OCI-LY3 (cell line): ENCODE measurements at regions not wholly inside any gene's neighbourhood (a gene's known extent, or its start where the extent isn't known, plus 50 kb on each side); places are given as distances from the start of the nearest gene placed in this dataset.
"Not testable (repeated sequence)": the region's sequence is repeated elsewhere in the genome, so short reads cannot be mapped to it uniquely, and the experiment has no call there.

Experiments used
- H2AFZ ChIP-seq: fragments of 200-600, 300-600 bp; shearing (Covaris generic); 2 replicates; pipeline ENCODE4 v1.6.0; 2014; ENCODE audit warnings: antibody characterized with exemption, low read depth, low read length
- H3K27ac ChIP-seq: fragments of 200-600, 300-600 bp; sonication (generic); 2 replicates; pipeline ENCODE4 v1.5.1; 2014; ENCODE audit warnings: mild to moderate bottlenecking, low read length, moderate library complexity, mixed read lengths
- H3K27me3 ChIP-seq: fragments of 200-600, 300-600 bp; sonication (generic); 2 replicates; pipeline ENCODE4 v1.6.1; 2014; ENCODE audit warnings: low read depth, low read length, mixed read lengths
- H3K36me3 ChIP-seq: fragments of 200-600, 300-600 bp; sonication (generic); replicated peaks from 2 replicates; pipeline ENCODE3; 2014; ENCODE audit warnings: low read depth, low read length, mixed read lengths
- H3K4me1 ChIP-seq: fragments of 300-600, 200-600 bp; sonication (generic); 2 replicates; pipeline ENCODE4 v1.6.1; 2014; ENCODE audit warnings: low read length, mixed read lengths
- H3K4me2 ChIP-seq: fragments of 200-600, 300-600 bp; sonication (generic); 2 replicates; pipeline ENCODE4 v1.6.1; 2014; ENCODE audit warnings: low read length, mixed read lengths
- H3K4me3 ChIP-seq: fragments of 300-600, 200-600 bp; sonication (generic); 2 replicates; pipeline ENCODE4 v1.5.1; 2014; ENCODE audit warnings: antibody characterized with exemption, mild to moderate bottlenecking, low read length, moderate library complexity
- H3K79me2 ChIP-seq: fragments of 300-600, 200-600 bp; shearing (Covaris generic); 2 replicates; pipeline ENCODE4 v1.6.1; 2014; ENCODE audit warnings: mild to moderate bottlenecking, low read length, mixed read lengths
- H3K9ac ChIP-seq: fragments of 300-600, 200-600 bp; shearing (Covaris generic); 2 replicates; pipeline ENCODE4 v1.6.0; 2014; ENCODE audit warnings: mild to moderate bottlenecking, low read length, moderate library complexity
- H3K9me3 ChIP-seq: fragments of 200-600, 300-600 bp; shearing (Covaris generic); 2 replicates; pipeline ENCODE4 v1.6.1; 2014; ENCODE audit warnings: low read length, mixed read lengths; ENCODE audit not compliant: insufficient read depth
- H4K20me1 ChIP-seq: fragments of 200-600, 300-600 bp; sonication (generic); 2 replicates; pipeline ENCODE4 v1.6.1; 2016; ENCODE audit warnings: low read length, mixed read lengths; ENCODE audit not compliant: insufficient read depth
- EZH2phosphoT487 ChIP-seq: fragments of 200-600 bp; shearing (Covaris generic); IDR thresholded peaks from 2 replicates; pipeline ENCODE4 v1.6.1; 2018; ENCODE audit warnings: antibody characterized with exemption, mixed run types, low read depth
- TF ChIP-seq, protein P1 (sequence below): fragments of 200-600, 300-600 bp; sonication (generic); IDR thresholded peaks from 2 replicates; pipeline ENCODE4 v1.5.1; 2014; ENCODE audit warnings: antibody characterized with exemption, low read length, low read depth

DNA sequence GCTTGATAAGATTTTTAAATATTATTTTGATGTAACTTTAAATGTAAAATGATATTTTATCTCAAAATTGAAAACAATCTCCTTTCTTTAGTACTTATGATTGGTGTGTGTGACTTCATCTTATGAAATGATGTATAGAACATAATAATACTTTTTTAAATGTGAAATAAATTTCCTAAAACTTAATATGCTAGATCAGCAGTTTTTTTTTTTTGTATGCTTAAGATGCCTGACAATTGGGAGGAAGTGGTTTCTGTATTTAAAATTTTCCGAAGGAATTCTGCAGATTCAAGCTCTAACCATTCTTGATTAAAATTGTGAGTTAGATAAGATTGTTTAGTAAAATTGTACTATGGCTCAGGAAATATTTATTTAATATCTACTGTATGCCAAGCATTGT, 154.9 kb downstream of the KDM5D start:
- H3K79me2 ChIP-seq = peaks cover 12% of the 10 kb centered on the region
- H3K36me3 ChIP-seq = peaks cover 17% of the 10 kb centered on the region
- H3K4me2 ChIP-seq = no peak overlapping the region
- H4K20me1 ChIP-seq = no peaks in the 10 kb centered on the region
- no peaks in the 10 kb centered on the region for H3K4me1 ChIP-seq
- no peak overlapping the region for H3K27ac ChIP-seq
- no peak overlapping the region for H2AFZ ChIP-seq
- H3K9ac ChIP-seq = no peak overlapping the region
- H3K27me3 ChIP-seq = no peaks in the 10 kb centered on the region
- H3K9me3 ChIP-seq = no peaks in the 10 kb centered on the region
- H3K4me3 ChIP-seq = no peak overlapping the region
- no peak for TF ChIP-seq EZH2phosphoT487
- TF ChIP-seq, protein P1, sequence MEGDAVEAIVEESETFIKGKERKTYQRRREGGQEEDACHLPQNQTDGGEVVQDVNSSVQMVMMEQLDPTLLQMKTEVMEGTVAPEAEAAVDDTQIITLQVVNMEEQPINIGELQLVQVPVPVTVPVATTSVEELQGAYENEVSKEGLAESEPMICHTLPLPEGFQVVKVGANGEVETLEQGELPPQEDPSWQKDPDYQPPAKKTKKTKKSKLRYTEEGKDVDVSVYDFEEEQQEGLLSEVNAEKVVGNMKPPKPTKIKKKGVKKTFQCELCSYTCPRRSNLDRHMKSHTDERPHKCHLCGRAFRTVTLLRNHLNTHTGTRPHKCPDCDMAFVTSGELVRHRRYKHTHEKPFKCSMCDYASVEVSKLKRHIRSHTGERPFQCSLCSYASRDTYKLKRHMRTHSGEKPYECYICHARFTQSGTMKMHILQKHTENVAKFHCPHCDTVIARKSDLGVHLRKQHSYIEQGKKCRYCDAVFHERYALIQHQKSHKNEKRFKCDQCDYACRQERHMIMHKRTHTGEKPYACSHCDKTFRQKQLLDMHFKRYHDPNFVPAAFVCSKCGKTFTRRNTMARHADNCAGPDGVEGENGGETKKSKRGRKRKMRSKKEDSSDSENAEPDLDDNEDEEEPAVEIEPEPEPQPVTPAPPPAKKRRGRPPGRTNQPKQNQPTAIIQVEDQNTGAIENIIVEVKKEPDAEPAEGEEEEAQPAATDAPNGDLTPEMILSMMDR = no peak

DNA sequence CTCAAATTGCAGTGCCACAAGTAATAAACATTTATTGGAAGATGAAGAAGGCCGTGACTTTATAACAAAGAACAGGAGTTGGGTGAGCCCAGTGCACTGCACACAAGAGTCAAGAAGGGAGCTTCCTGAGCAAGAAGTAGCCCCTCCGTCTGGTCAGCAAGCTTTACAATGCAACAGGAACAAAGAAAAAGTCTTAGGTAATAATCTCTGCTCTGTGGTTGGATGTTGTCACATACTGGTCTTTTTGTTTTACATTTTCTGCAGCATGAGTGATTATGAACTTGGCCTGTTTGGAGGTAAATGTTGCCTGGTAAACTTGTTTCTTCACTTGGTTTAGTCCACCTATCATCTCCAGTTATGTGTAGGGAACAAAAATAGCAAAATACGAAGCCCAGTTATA, 157.2 kb downstream of the KDM5D start:
- TF ChIP-seq, protein P1 = no peak
- no peak for TF ChIP-seq EZH2phosphoT487

DNA sequence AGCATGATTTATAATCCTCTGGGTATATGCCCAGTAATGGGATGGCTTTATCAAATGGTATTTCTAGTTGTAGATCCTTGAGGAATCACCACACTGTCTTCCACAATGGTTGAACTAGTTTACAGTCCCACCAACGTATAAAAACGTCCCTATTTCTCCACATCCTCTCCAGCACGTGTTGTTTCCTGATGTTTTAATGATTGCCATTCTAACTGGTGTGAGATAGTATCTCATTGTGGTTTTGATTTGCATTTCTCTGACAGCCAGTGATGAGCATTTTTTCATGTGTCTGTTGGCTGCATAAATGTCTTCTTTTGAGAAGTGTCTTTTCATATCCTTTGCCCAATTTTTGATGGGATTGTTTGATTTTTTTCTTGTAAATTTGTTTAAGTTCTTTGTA, 163.5 kb downstream of the KDM5D start:
- peaks cover 18% of the 10 kb centered on the region for H3K36me3 ChIP-seq
- H3K4me2 ChIP-seq, H3K9ac ChIP-seq, H3K27ac ChIP-seq, H2AFZ ChIP-seq, H3K27me3 ChIP-seq, H3K4me3 ChIP-seq, H3K4me1 ChIP-seq, H3K9me3 ChIP-seq: not testable (repeated sequence)
- peaks cover 12% of the 10 kb centered on the region; the same call in 1 of the 2 replicates for H4K20me1 ChIP-seq
- peaks cover 63% of the 10 kb centered on the region for H3K79me2 ChIP-seq

More for the DNA sequence above, 157.2 kb downstream of the KDM5D start:
- H3K27me3 ChIP-seq = no peaks in the 10 kb centered on the region
- peaks cover 17% of the 10 kb centered on the region for H3K36me3 ChIP-seq
- H3K4me3 ChIP-seq = no peak overlapping the region
- H3K27ac ChIP-seq = no peak overlapping the region
- H3K9ac ChIP-seq = no peak overlapping the region
- H3K9me3 ChIP-seq = no peaks in the 10 kb centered on the region
- H4K20me1 ChIP-seq = no peaks in the 10 kb centered on the region
- no peaks in the 10 kb centered on the region for H3K4me1 ChIP-seq
- peaks cover 18% of the 10 kb centered on the region for H3K79me2 ChIP-seq
- H3K4me2 ChIP-seq = no peak overlapping the region
- no peak overlapping the region for H2AFZ ChIP-seq

DNA sequence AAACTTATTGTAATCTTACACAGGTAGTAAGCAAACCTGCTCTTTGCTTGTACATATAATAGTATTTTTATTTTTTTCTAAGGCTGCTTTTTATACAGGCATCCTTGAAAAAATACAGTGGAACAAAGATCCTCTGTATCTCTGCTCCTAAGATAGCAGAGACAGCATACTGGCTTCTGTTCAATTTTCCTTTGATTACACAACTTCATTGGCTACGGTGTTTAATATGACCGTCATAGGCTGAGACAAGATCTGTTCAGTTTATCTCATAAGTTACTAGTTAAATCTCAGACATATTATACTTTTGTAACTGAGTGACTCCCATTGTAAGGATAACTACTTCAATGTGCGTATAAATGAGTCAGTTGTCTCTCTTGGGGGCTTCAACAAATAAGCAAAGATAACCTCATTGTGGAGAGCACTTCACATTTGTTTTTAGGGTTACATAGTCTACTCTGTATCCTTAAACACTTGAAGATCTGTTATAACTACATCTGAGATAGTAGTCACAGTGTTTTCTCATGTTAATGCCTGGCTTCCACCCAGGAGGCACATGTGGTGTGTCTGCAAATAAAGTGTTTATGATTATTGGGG, 166.1 kb downstream of the KDM5D start:
- Histone ChIP-seq H3K9ac (no peak overlapping the region), H3K4me2 (no peak overlapping the region), H4K20me1 (peaks cover 35% of the 10 kb centered on the region), H3K4me1 (peaks cover 19% of the 10 kb centered on the region), H3K27me3 (no peaks in the 10 kb centered on the region), H3K9me3 (no peaks in the 10 kb centered on the region), H3K27ac (no peak overlapping the region), H3K36me3 (peaks cover 22% of the 10 kb centered on the region), H3K4me3 (no peak overlapping the region), H2AFZ (no peak overlapping the region), H3K79me2 (peaks cover 76% of the 10 kb centered on the region)
- TF ChIP-seq, protein P1 = no peak
- TF ChIP-seq EZH2phosphoT487 = no peak
